B cell (primary cell): ENCODE measurements at regions not wholly inside any gene's neighbourhood (a gene's known extent, or its start where the extent isn't known, plus 50 kb on each side); places are given as distances from the start of the nearest gene placed in this dataset.

Experiments used
- ATAC-seq: fragments of 200-7000 bp; cut with Tn5 transposase; one replicate; pipeline ENCODE4 v1.10.0; 2021; ENCODE audit warnings: low read depth, mild to moderate bottlenecking, moderate number of reproducible peaks, moderate library complexity
- CTCF ChIA-PET: fragments of 350-600 bp; sonication (Branson Sonifier 250); formaldehyde crosslinking; loops from one replicate; lab custom pipeline; 2021; ENCODE audit warnings: antibody characterized with exemption, inconsistent platforms; lab: Charles Lee
- POLR2A ChIA-PET: fragments of 350-600 bp; sonication (Branson Sonifier 250); formaldehyde crosslinking; loops from one replicate; lab custom pipeline; 2021; ENCODE audit warnings: antibody characterized with exemption; lab: Charles Lee
- DNase-seq: peaks from one replicate; pipeline ENCODE4 v3.0.0; 2013
- H2AFZ ChIP-seq: 2 replicates; pipeline ENCODE4 v1.6.1; 2012; ENCODE audit warnings: mild to moderate bottlenecking, low read depth, low read length; ENCODE audit not compliant: insufficient read depth, poor library complexity, severe bottlenecking
- H3K27ac ChIP-seq, 2 donors: 1 replicate in 1 of 2; 2 replicates in 1 of 2; pipeline ENCODE4 v1.5.1; 2012 to 2013; ENCODE audit warnings: low read length in 2 of 2, mild to moderate bottlenecking in 2 of 2, moderate library complexity in 1 of 2
- H3K27me3 ChIP-seq, 4 experiments: fragments of 200-600 bp in 1 of 4; sonication (generic) in 1 of 4; replicated peaks in 1 of 4; 1 replicate in 2 of 4; 2 replicates in 2 of 4; pipeline versions ENCODE4 v1.6.1 to v1.7.0; 2013 to 2016; ENCODE audit warnings: low read length in 3 of 4, mild to moderate bottlenecking in 2 of 4, mixed read lengths in 1 of 4, moderate library complexity in 1 of 4; ENCODE audit not compliant: insufficient read depth in 4 of 4, control insufficient read depth in 3 of 4; ENCODE audit errors: control extremely low read depth in 1 of 4
- H3K36me3 ChIP-seq, 2 experiments: replicated peaks in 1 of 2; 1 replicate in 1 of 2; 2 replicates in 1 of 2; pipeline versions ENCODE4 v1.6.1 to v1.7.1; 2013; ENCODE audit warnings: low read length in 1 of 2; ENCODE audit not compliant: insufficient read depth in 2 of 2, control insufficient read depth in 1 of 2; ENCODE audit errors: control extremely low read depth in 1 of 2, extremely low read depth in 1 of 2
- H3K4me1 ChIP-seq, 2 donors: fragments of 200-600 bp in 1 of 2; sonication (generic) in 1 of 2; 1 replicate in 1 of 2; 2 replicates in 1 of 2; pipeline versions ENCODE4 v1.5.1 to v1.6.1; 2013 to 2017; ENCODE audit warnings: low read length in 2 of 2; ENCODE audit not compliant: control insufficient read depth in 2 of 2, insufficient read depth in 2 of 2
- H3K4me2 ChIP-seq: replicated peaks from 2 replicates; pipeline ENCODE3; 2012; ENCODE audit warnings: mild to moderate bottlenecking, low read depth, low read length; ENCODE audit not compliant: poor library complexity, severe bottlenecking
- H3K4me3 ChIP-seq, 5 experiments: fragments of 200-600 bp in 1 of 5; sonication (generic) in 1 of 5; 1 replicate in 3 of 5; 2 replicates in 2 of 5; pipeline versions ENCODE4 v1.5.1 to v1.7.0; 2011 to 2016; ENCODE audit warnings: low read length in 4 of 5, mild to moderate bottlenecking in 4 of 5, low read depth in 2 of 5, control low read depth in 1 of 5, moderate library complexity in 1 of 5; ENCODE audit not compliant: insufficient read depth in 1 of 5; ENCODE audit errors: control extremely low read depth in 1 of 5, extremely low read depth in 1 of 5
- H3K79me2 ChIP-seq: fragments of 200-600 bp; sonication (generic); one replicate; pipeline ENCODE4 v1.6.0; 2016; ENCODE audit warnings: low read length; ENCODE audit not compliant: control insufficient read depth, insufficient read depth
- H3K9ac ChIP-seq: fragments of 200-600 bp; sonication (generic); 2 replicates; pipeline ENCODE4 v1.6.1; 2017; ENCODE audit warnings: mild to moderate bottlenecking, low read length, moderate library complexity
- H3K9me3 ChIP-seq, 3 donors: one replicate each; pipeline versions ENCODE4 v1.6.1 to v1.7.1; 2013; ENCODE audit warnings: low read length in 2 of 3; ENCODE audit not compliant: control insufficient read depth in 2 of 3, insufficient read depth in 1 of 3; ENCODE audit errors: control extremely low read depth in 1 of 3
- H4K20me1 ChIP-seq: 2 replicates; pipeline ENCODE4 v1.6.0; 2012; ENCODE audit warnings: mild to moderate bottlenecking, low read length; ENCODE audit not compliant: insufficient read depth, control insufficient read depth, poor library complexity, severe bottlenecking
- H3K27ac Mint-ChIP-seq: one replicate; pipeline ENCODE4 v1.8.0; 2021; ENCODE audit warnings: mixed read lengths
- H3K27me3 Mint-ChIP-seq: one replicate; pipeline ENCODE4 v1.8.0; 2021; ENCODE audit warnings: mixed read lengths
- H3K4me1 Mint-ChIP-seq: one replicate; pipeline ENCODE4 v1.8.0; 2021; ENCODE audit warnings: mixed read lengths
- H3K4me3 Mint-ChIP-seq: one replicate; pipeline ENCODE4 v1.8.0; 2021; ENCODE audit warnings: mixed read lengths
- H3K9me3 Mint-ChIP-seq: one replicate; pipeline ENCODE4 v1.8.0; 2022; ENCODE audit warnings: mixed read lengths; ENCODE audit not compliant: insufficient read depth
- EZH2 ChIP-seq: IDR thresholded peaks from 2 replicates; pipeline ENCODE4 v1.6.1; 2012; ENCODE audit warnings: borderline replicate concordance, low read depth, mild to moderate bottlenecking, moderate library complexity, low read length; ENCODE audit not compliant: insufficient read depth, poor library complexity, severe bottlenecking
- WGBS: methylation state at CpG from one replicate; pipeline ENCODE4 v1.1.5; 2013; ENCODE audit warnings: missing lambda C conversion rate; ENCODE audit not compliant: insufficient coverage; 5-methylcytosine and 5-hydroxymethylcytosine counted together
- intact Hi-C: fragments of 100-400 bp; cut with micrococcal nuclease; formaldehyde crosslinking; loops from one replicate; pipeline ENCODE4 v1.10.0; 2022
- TF ChIP-seq, protein P1 (sequence below): fragments of 200-600 bp; IDR thresholded peaks from one replicate; pipeline ENCODE4 v1.8.0; 2022; ENCODE audit warnings: antibody characterized with exemption, mild to moderate bottlenecking

DNA sequence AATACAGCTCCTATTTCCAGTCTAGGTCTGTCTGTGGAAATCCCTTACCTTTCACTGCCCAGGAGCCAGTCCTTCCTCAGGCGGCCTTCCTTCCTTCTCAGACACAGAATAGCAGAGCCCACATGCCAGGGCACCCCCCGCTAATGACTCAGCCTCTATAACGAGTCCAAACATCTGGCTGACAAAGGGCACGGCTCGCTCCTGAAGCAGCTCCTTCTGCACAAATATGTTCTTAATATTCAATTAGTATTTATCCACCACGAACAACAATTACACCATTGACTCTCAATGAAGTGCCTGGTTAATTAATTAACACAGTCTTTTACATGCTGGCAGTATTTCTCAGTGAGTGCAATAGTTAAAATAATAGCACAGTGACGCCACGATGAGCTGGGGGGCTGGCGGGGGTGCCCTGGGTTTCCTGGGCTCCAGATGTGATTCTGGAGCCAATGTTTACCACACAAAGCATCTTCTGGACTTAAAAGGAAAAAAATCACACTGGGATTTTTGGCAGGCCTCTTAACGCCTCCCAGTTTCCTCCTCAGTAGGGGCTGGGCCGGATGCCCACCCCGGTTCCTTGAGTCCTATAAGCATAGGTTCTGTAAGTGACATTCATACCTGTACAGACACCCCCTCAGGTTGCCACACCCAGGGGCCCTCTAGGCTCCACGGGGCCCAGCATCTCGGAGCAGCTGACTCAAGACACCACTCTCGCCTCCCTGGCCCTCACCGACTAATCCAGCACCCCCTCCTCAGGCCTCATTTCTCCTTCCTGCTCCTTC lies 158.6 kb upstream of the MLN start:
- CTCF ChIA-PET, result no interaction called here
- ATAC-seq (no peak), DNase-seq (no peak)
- no peaks in the 10 kb centered on the region for H3K36me3 ChIP-seq
- H3K4me2 ChIP-seq, result no peak overlapping the region
- POLR2A ChIA-PET, result no interaction called here
- H3K79me2 ChIP-seq, result no peaks in the 10 kb centered on the region
- WGBS, result 75% methylated on average over 10 of the region's 16 CpGs
- no peak overlapping the region for H3K4me3 ChIP-seq
- TF ChIP-seq, protein P1, sequence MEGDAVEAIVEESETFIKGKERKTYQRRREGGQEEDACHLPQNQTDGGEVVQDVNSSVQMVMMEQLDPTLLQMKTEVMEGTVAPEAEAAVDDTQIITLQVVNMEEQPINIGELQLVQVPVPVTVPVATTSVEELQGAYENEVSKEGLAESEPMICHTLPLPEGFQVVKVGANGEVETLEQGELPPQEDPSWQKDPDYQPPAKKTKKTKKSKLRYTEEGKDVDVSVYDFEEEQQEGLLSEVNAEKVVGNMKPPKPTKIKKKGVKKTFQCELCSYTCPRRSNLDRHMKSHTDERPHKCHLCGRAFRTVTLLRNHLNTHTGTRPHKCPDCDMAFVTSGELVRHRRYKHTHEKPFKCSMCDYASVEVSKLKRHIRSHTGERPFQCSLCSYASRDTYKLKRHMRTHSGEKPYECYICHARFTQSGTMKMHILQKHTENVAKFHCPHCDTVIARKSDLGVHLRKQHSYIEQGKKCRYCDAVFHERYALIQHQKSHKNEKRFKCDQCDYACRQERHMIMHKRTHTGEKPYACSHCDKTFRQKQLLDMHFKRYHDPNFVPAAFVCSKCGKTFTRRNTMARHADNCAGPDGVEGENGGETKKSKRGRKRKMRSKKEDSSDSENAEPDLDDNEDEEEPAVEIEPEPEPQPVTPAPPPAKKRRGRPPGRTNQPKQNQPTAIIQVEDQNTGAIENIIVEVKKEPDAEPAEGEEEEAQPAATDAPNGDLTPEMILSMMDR, result no peak
- no peak for TF ChIP-seq EZH2
- H3K4me3 Mint-ChIP-seq, result no peak overlapping the region
- H3K27me3 Mint-ChIP-seq, result peaks cover 36% of the 10 kb centered on the region
- H3K27me3 ChIP-seq, result peaks cover 0 to 20% (median 4%) of the 10 kb centered on the region in 4 experiments
- no peaks in the 10 kb centered on the region for H4K20me1 ChIP-seq
- H3K27ac ChIP-seq, result no peak overlapping the region
- intact Hi-C loops, result no loop called here
- peaks cover 0 to 16% (median 0%) of the 10 kb centered on the region in 3 donors for H3K9me3 ChIP-seq
- peaks cover 2% of the 10 kb centered on the region for H3K4me1 Mint-ChIP-seq
- no peak overlapping the region for H3K9ac ChIP-seq
- no peak overlapping the region for H2AFZ ChIP-seq
- no peaks in the 10 kb centered on the region for H3K4me1 ChIP-seq
- H3K27ac Mint-ChIP-seq, result no peak overlapping the region
- no peaks in the 10 kb centered on the region for H3K9me3 Mint-ChIP-seq

DNA sequence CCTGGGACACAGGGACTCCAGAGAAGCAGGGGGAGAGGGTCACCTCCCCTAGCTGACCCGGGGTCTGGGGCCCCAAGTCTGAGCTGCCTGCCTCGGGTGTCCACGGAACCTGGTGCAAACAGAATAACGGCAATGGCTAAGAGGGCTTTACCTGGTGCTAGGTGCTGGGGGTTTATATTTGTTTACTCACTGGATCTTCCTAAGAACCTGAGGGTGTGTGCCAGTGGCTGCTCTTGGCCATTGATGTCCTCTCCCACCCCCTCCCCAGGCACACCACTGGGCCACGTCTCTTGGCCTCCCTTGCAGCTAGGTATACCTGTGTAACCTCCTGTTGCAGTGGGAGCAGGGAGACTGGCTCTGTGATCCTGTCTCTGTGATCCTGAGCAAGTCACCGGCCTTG lies 157.9 kb upstream of the MLN start:
- Mint-ChIP-seq H3K4me3 (no peak overlapping the region), H3K9me3 (no peaks in the 10 kb centered on the region), H3K27ac (no peak overlapping the region), H3K4me1 (peaks cover 2% of the 10 kb centered on the region), H3K27me3 (peaks cover 32% of the 10 kb centered on the region)
- no peak for TF ChIP-seq EZH2
- TF ChIP-seq, protein P1, result no peak
- Histone ChIP-seq H3K9ac (no peak overlapping the region), H3K4me1 (no peaks in the 10 kb centered on the region), H4K20me1 (no peaks in the 10 kb centered on the region), H2AFZ (no peak overlapping the region), H3K9me3 (peaks cover 0 to 16% (median 0%) of the 10 kb centered on the region in 3 donors), H3K36me3 (no peaks in the 10 kb centered on the region), H3K4me2 (no peak overlapping the region), H3K79me2 (no peaks in the 10 kb centered on the region), H3K27ac (no peak overlapping the region), H3K4me3 (no peak overlapping the region), H3K27me3 (peaks cover 0 to 17% (median 3%) of the 10 kb centered on the region in 4 experiments)
- 88% methylated on average over 2 of the region's 6 CpGs for WGBS
- DNase-seq (no peak), ATAC-seq (no peak)
- POLR2A ChIA-PET, result no interaction called here
- intact Hi-C loops, result no loop called here
- CTCF ChIA-PET, result no interaction called here
